ENCODE measurements at regions not wholly inside any gene's neighbourhood (a gene's known extent, or its start where the extent isn't known, plus 50 kb on each side); places are given as distances from the start of the nearest gene placed in this dataset.

DNA sequence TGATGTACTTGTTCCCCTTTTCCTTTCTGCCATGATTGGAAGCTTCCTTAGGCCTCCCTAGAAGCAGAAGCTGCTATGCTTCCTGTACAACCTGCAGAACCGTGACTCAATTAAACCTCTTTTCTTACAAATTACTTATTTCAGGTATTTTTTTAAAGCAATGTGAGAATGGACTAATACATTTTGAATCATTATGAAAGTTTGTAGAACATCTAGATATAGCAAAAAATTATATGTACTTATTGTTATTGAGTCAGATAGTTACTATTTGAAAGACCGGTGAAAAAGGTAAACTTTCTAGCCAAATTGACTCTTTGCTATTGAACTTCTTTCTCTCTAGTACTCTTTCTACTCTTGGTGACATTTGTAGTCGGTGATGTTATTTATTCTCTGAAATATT lies 777.3 kb upstream of the GALNTL6 start:
- intact Hi-C loops (cut with micrococcal nuclease) = no loop called here
- H3K27ac Mint-ChIP-seq (ENCODE audit: low read depth, unreplicated experiment) = no peak overlapping the region
- no peaks in the 10 kb centered on the region for H3K27me3 Mint-ChIP-seq (ENCODE audit: insufficient read depth, unreplicated experiment)
- H3K9me3 Mint-ChIP-seq (ENCODE audit: unreplicated experiment) = no peaks in the 10 kb centered on the region
- TF ChIP-seq CTCF (IDR thresholded peaks at IDR 0.05; ENCODE audit: unreplicated experiment) = no peak
- H3K36me3 Mint-ChIP-seq (ENCODE audit: insufficient read depth, unreplicated experiment) = no peaks in the 10 kb centered on the region
- BruUV-seq (replicated peaks) = no TSS peak
- ChIA-PET CTCF (no interaction called here), POLR2A (no interaction called here)
- no peak for DNase-seq (ENCODE audit: unreplicated experiment)
- H3K4me1 Mint-ChIP-seq (ENCODE audit: insufficient read depth, unreplicated experiment) = no peaks in the 10 kb centered on the region
- H3K4me3 Mint-ChIP-seq (ENCODE audit: unreplicated experiment) = no peak overlapping the region

DNA sequence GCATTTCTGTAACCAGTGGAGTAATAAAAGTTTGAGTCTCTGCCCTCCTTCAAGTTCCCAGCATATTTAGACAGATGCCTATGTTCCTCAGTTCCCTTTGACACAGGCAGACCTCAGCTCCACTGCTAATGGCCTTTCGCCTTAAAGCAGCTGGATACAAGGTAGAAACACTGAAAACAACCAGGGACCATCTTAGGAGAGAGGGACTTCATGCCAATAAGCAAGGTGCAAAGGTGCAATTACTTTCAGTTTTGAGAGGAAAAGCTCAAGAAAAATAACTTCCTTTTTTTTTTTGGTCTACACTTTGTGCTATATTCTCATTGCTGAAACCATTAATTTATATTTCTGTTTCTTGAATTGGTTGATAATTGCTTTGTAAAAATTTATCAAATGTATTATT lies 781.9 kb upstream of the GALNTL6 start:
- Mint-ChIP-seq H3K4me1 (ENCODE audit: insufficient read depth, unreplicated experiment) (no peaks in the 10 kb centered on the region), H3K36me3 (ENCODE audit: insufficient read depth, unreplicated experiment) (no peaks in the 10 kb centered on the region), H3K9me3 (ENCODE audit: unreplicated experiment) (no peaks in the 10 kb centered on the region), H3K27ac (ENCODE audit: low read depth, unreplicated experiment) (no peak overlapping the region), H3K4me3 (ENCODE audit: unreplicated experiment) (no peak overlapping the region), H3K27me3 (ENCODE audit: insufficient read depth, unreplicated experiment) (no peaks in the 10 kb centered on the region)
- POLR2A ChIA-PET = no interaction called here
- intact Hi-C loops (cut with micrococcal nuclease) = no loop called here
- CTCF ChIA-PET = interaction anchor here (0.8 kb wide), 1 partner anchor 28 kb away, joined by 3 read pairs; no protein-coding TSS in a partner anchor
- no peak for TF ChIP-seq CTCF (IDR thresholded peaks at IDR 0.05; ENCODE audit: unreplicated experiment)
- no peak for DNase-seq (ENCODE audit: unreplicated experiment)
- BruUV-seq (replicated peaks) = no TSS peak

- no peaks in the 10 kb centered on the region for H3K36me3 Mint-ChIP-seq (ENCODE audit: insufficient read depth, unreplicated experiment)
- no peak for TF ChIP-seq CTCF (IDR thresholded peaks at IDR 0.05; ENCODE audit: unreplicated experiment)
- BruUV-seq (replicated peaks) = no TSS peak
- CTCF ChIA-PET = no interaction called here
- H3K27me3 Mint-ChIP-seq (ENCODE audit: insufficient read depth, unreplicated experiment) = no peaks in the 10 kb centered on the region
- no peak overlapping the region for H3K27ac Mint-ChIP-seq (ENCODE audit: low read depth, unreplicated experiment)
- intact Hi-C loops (cut with micrococcal nuclease) = no loop called here
- no peak overlapping the region for H3K4me3 Mint-ChIP-seq (ENCODE audit: unreplicated experiment)
- H3K9me3 Mint-ChIP-seq (ENCODE audit: unreplicated experiment) = no peaks in the 10 kb centered on the region
- DNase-seq (ENCODE audit: unreplicated experiment) = peak; percentile 8
- POLR2A ChIA-PET = no interaction called here
- peaks cover 12% of the 10 kb centered on the region for H3K4me1 Mint-ChIP-seq (ENCODE audit: insufficient read depth, unreplicated experiment)
Observed at GRCh38 chr4:171025776-171026175, 787.4 kb upstream of the GALNTL6 start.

GRCh38 chr4:171025343-171025742 lies 787.9 kb upstream of the GALNTL6 start:
- intact Hi-C loops (cut with micrococcal nuclease) = no loop called here
- H3K9me3 Mint-ChIP-seq (ENCODE audit: unreplicated experiment) = no peaks in the 10 kb centered on the region
- no peak for TF ChIP-seq CTCF (IDR thresholded peaks at IDR 0.05; ENCODE audit: unreplicated experiment)
- ChIA-PET CTCF (no interaction called here), POLR2A (no interaction called here)
- no peaks in the 10 kb centered on the region for H3K36me3 Mint-ChIP-seq (ENCODE audit: insufficient read depth, unreplicated experiment)
- no TSS peak for BruUV-seq (replicated peaks)
- H3K27ac Mint-ChIP-seq (ENCODE audit: low read depth, unreplicated experiment) = no peak overlapping the region
- H3K4me3 Mint-ChIP-seq (ENCODE audit: unreplicated experiment) = no peak overlapping the region
- H3K27me3 Mint-ChIP-seq (ENCODE audit: insufficient read depth, unreplicated experiment) = no peaks in the 10 kb centered on the region
- peaks cover 12% of the 10 kb centered on the region for H3K4me1 Mint-ChIP-seq (ENCODE audit: insufficient read depth, unreplicated experiment)
- DNase-seq (ENCODE audit: unreplicated experiment) = no peak
